SK-N-SH (cell line): ENCODE measurements at regions not wholly inside any gene's neighbourhood (a gene's known extent, or its start where the extent isn't known, plus 50 kb on each side); places are given as distances from the start of the nearest gene placed in this dataset.

Experiments used
- CTCF ChIA-PET: fragments of 300-600, 350-600 bp; formaldehyde crosslinking; extraction: SDS; loops from one replicate; lab custom pipeline; 2021; lab: Yijun Ruan, JAX
- POLR2A ChIA-PET: fragments of 350-600 bp; sonication (Branson Sonifier 250); formaldehyde crosslinking; extraction: SDS; loops from one replicate; lab custom pipeline; 2020; ENCODE audit warnings: antibody characterized with exemption, inconsistent platforms; lab: Yijun Ruan, JAX
- DNase-seq: peaks from one replicate; pipeline ENCODE4 v3.0.0; 2012
- H2AFZ ChIP-seq: fragments of 200-600 bp; sonication (generic); 2 replicates; pipeline ENCODE4 v1.8.1; 2016; ENCODE audit warnings: antibody characterized with exemption, mild to moderate bottlenecking, low read depth
- H3F3A ChIP-seq: fragments of 200-600 bp; sonication (generic); replicated peaks from 2 replicates; pipeline ENCODE3; 2016; ENCODE audit warnings: antibody characterized with exemption, mild to moderate bottlenecking; ENCODE audit not compliant: insufficient read depth
- H3K27ac ChIP-seq, 2 experiments: fragments of 200-500 bp in 1 of 2; fragments of 200-600 bp in 1 of 2; sonication (Bioruptor generic) in 1 of 2; sonication (generic), shearing (Covaris generic) in 1 of 2; 2 replicates each; pipeline versions ENCODE4 v1.5.1 to v1.6.1; 2014 to 2016; ENCODE audit warnings: low read depth in 2 of 2, inconsistent platforms in 1 of 2, low read length in 1 of 2, mild to moderate bottlenecking in 1 of 2, mixed read lengths in 1 of 2
- H3K27me3 ChIP-seq: fragments of 200-600 bp; sonication (generic), shearing (Covaris generic); 2 replicates; pipeline ENCODE4 v1.6.1; 2016; ENCODE audit warnings: mixed run types; ENCODE audit not compliant: insufficient read depth
- H3K36me3 ChIP-seq, 2 experiments: fragments of 200-500 bp in 1 of 2; fragments of 200-600 bp in 1 of 2; sonication (Bioruptor generic) in 1 of 2; sonication (generic) in 1 of 2; replicated peaks in 1 of 2; 2 replicates each; pipeline versions ENCODE3 to v1.5.1; 2014 to 2016; ENCODE audit warnings: low read length in 1 of 2, mild to moderate bottlenecking in 1 of 2; ENCODE audit not compliant: insufficient read depth in 2 of 2, control insufficient read depth in 1 of 2
- H3K4me1 ChIP-seq, 2 experiments: fragments of 200-500 bp in 1 of 2; fragments of 200-600 bp in 1 of 2; sonication (Bioruptor generic) in 1 of 2; sonication (generic), shearing (Covaris generic) in 1 of 2; 2 replicates each; pipeline versions ENCODE4 v1.5.1 to v1.6.1; 2014 to 2016; ENCODE audit warnings: low read depth in 1 of 2, low read length in 1 of 2, mixed run types in 1 of 2; ENCODE audit not compliant: insufficient read depth in 2 of 2, control insufficient read depth in 1 of 2
- H3K4me2 ChIP-seq: fragments of 200-600 bp; sonication (generic), shearing (Covaris generic); 2 replicates; pipeline ENCODE4 v1.6.1; 2017; ENCODE audit warnings: mixed run types
- H3K4me3 ChIP-seq, 2 experiments: fragments of 200-500 bp in 1 of 2; fragments of 200-600 bp in 1 of 2; sonication (Bioruptor generic) in 1 of 2; sonication (generic), shearing (Covaris generic) in 1 of 2; 2 replicates each; pipeline versions ENCODE4 v1.5.1 to v1.8.1; 2014 to 2016; ENCODE audit warnings: low read depth in 2 of 2, inconsistent platforms in 1 of 2, low read length in 1 of 2, mild to moderate bottlenecking in 1 of 2, mixed read lengths in 1 of 2, moderate library complexity in 1 of 2
- H3K79me2 ChIP-seq: fragments of 200-600 bp; sonication (generic); 2 replicates; pipeline ENCODE4 v1.8.1; 2017; ENCODE audit warnings: mild to moderate bottlenecking; ENCODE audit not compliant: insufficient read depth
- H3K9ac ChIP-seq: fragments of 200-600 bp; sonication (generic); 2 replicates; pipeline ENCODE4 v1.6.1; 2017; ENCODE audit warnings: mixed run types
- H3K9me2 ChIP-seq: fragments of 200-600 bp; sonication (generic); 2 replicates; pipeline ENCODE4 v1.6.1; 2017; ENCODE audit warnings: mixed run types
- H3K9me3 ChIP-seq: fragments of 200-600 bp; sonication (generic); 2 replicates; pipeline ENCODE4 v1.6.1; 2017; ENCODE audit warnings: mixed run types, mild to moderate bottlenecking, moderate library complexity
- H4K20me1 ChIP-seq: fragments of 200-600 bp; sonication (generic); 2 replicates; pipeline ENCODE4 v1.6.1; 2017; ENCODE audit warnings: mild to moderate bottlenecking, mixed run types; ENCODE audit not compliant: insufficient read depth
- FOSL2 ChIP-seq: IDR thresholded peaks from 2 replicates; pipeline ENCODE4 v1.4.0; 2012; ENCODE audit warnings: low read depth, mild to moderate bottlenecking, moderate library complexity, borderline replicate concordance
- FOXM1 ChIP-seq: IDR thresholded peaks from 2 replicates; pipeline ENCODE4 v1.4.0; 2012; ENCODE audit warnings: low read depth, mild to moderate bottlenecking
- GABPA ChIP-seq: IDR thresholded peaks from 2 replicates; pipeline ENCODE4 v1.4.0; 2012; ENCODE audit warnings: low read depth, mild to moderate bottlenecking
- MAX ChIP-seq: IDR thresholded peaks from 2 replicates; pipeline ENCODE4 v1.4.0; 2012; ENCODE audit warnings: low read depth
- MXI1 ChIP-seq: IDR thresholded peaks from 2 replicates; pipeline ENCODE4 v1.6.1; 2012; ENCODE audit warnings: mild to moderate bottlenecking, low read depth, low read length, improper control_type of control experiment
- NFIC ChIP-seq: IDR thresholded peaks from 2 replicates; pipeline ENCODE4 v1.4.0; 2012; ENCODE audit warnings: borderline replicate concordance
- RCOR1 ChIP-seq: fragments of 150-350 bp; IDR thresholded peaks from 2 replicates; pipeline ENCODE4 v1.6.1; 2017; ENCODE audit warnings: antibody characterized with exemption, low read length
- REST ChIP-seq: IDR thresholded peaks from 2 replicates; pipeline ENCODE4 v1.6.1; 2012; ENCODE audit warnings: mild to moderate bottlenecking, low read depth, low read length, moderate library complexity
- RFX5 ChIP-seq: IDR thresholded peaks from 2 replicates; pipeline ENCODE4 v1.6.1; 2012; ENCODE audit warnings: mild to moderate bottlenecking, improper control_type of control experiment, low read length
- RXRA ChIP-seq: IDR thresholded peaks from 2 replicates; pipeline ENCODE4 v1.4.0; 2012; ENCODE audit warnings: low read depth, mild to moderate bottlenecking, borderline replicate concordance
- SIN3A ChIP-seq: IDR thresholded peaks from 2 replicates; pipeline ENCODE4 v1.6.1; 2012; ENCODE audit warnings: low read depth, mild to moderate bottlenecking, low read length, moderate library complexity, borderline replicate concordance
- TAF1 ChIP-seq: IDR thresholded peaks from 2 replicates; pipeline ENCODE4 v1.6.1; 2012; ENCODE audit warnings: low read depth, mild to moderate bottlenecking, low read length, moderate library complexity, borderline replicate concordance
- WGBS: methylation state at CpG from one replicate; pipeline ENCODE4 v1.1.6; 2017; ENCODE audit warnings: low lambda C conversion rate; 5-methylcytosine and 5-hydroxymethylcytosine counted together
- TF ChIP-seq, protein P1 (sequence below): fragments of 150-350 bp; IDR thresholded peaks from 2 replicates; pipeline ENCODE4 v1.6.1; 2016; ENCODE audit warnings: mild to moderate bottlenecking, low read depth, low read length
- TF ChIP-seq, protein P2 (sequence below): IDR thresholded peaks from 2 replicates; pipeline ENCODE4 v1.4.0; 2012; ENCODE audit warnings: low read depth, borderline replicate concordance
- TF ChIP-seq, protein P3 (sequence below): IDR thresholded peaks from 2 replicates; pipeline ENCODE4; 2012

- Histone ChIP-seq H3K27ac (no peak overlapping the region), H3K36me3 (no peaks in the 10 kb centered on the region), H3K9ac (no peak overlapping the region), H3K79me2 (no peaks in the 10 kb centered on the region), H2AFZ (no peak overlapping the region), H3F3A (no peaks in the 10 kb centered on the region), H3K9me2 (no peaks in the 10 kb centered on the region), H3K4me1 (no peaks in the 10 kb centered on the region), H3K9me3 (no peaks in the 10 kb centered on the region), H4K20me1 (no peaks in the 10 kb centered on the region), H3K4me2 (no peak overlapping the region), H3K4me3 (no peak overlapping the region), H3K27me3 (no peaks in the 10 kb centered on the region)
- TF ChIP-seq RCOR1 (no peak), RFX5 (no peak), NFIC (no peak), RXRA (no peak), MXI1 (no peak), TAF1 (no peak), MAX (no peak), FOSL2 (no peak), FOXM1 (no peak), GABPA (no peak), SIN3A (no peak), REST (no peak)
- TF ChIP-seq, protein P1, sequence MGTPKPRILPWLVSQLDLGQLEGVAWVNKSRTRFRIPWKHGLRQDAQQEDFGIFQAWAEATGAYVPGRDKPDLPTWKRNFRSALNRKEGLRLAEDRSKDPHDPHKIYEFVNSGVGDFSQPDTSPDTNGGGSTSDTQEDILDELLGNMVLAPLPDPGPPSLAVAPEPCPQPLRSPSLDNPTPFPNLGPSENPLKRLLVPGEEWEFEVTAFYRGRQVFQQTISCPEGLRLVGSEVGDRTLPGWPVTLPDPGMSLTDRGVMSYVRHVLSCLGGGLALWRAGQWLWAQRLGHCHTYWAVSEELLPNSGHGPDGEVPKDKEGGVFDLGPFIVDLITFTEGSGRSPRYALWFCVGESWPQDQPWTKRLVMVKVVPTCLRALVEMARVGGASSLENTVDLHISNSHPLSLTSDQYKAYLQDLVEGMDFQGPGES, result no peak
- TF ChIP-seq, protein P2, sequence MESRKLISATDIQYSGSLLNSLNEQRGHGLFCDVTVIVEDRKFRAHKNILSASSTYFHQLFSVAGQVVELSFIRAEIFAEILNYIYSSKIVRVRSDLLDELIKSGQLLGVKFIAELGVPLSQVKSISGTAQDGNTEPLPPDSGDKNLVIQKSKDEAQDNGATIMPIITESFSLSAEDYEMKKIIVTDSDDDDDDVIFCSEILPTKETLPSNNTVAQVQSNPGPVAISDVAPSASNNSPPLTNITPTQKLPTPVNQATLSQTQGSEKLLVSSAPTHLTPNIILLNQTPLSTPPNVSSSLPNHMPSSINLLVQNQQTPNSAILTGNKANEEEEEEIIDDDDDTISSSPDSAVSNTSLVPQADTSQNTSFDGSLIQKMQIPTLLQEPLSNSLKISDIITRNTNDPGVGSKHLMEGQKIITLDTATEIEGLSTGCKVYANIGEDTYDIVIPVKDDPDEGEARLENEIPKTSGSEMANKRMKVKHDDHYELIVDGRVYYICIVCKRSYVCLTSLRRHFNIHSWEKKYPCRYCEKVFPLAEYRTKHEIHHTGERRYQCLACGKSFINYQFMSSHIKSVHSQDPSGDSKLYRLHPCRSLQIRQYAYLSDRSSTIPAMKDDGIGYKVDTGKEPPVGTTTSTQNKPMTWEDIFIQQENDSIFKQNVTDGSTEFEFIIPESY, result no peak
- TF ChIP-seq, protein P3, sequence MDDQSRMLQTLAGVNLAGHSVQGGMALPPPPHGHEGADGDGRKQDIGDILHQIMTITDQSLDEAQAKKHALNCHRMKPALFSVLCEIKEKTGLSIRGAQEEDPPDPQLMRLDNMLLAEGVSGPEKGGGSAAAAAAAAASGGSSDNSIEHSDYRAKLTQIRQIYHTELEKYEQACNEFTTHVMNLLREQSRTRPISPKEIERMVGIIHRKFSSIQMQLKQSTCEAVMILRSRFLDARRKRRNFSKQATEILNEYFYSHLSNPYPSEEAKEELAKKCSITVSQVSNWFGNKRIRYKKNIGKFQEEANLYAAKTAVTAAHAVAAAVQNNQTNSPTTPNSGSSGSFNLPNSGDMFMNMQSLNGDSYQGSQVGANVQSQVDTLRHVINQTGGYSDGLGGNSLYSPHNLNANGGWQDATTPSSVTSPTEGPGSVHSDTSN, result no peak
- no peak for DNase-seq
- CTCF ChIA-PET, result no interaction called here
- WGBS, result 80% methylated on average over 3 of the region's 3 CpGs
- POLR2A ChIA-PET, result no interaction called here
These were observed 98.0 kb downstream of the SLC5A7 start for GRCh38 chr2:108084311-108084710.
